DND-41 (cell line): ENCODE measurements at regions not wholly inside any gene's neighbourhood (a gene's known extent, or its start where the extent isn't known, plus 50 kb on each side); places are given as distances from the start of the nearest gene placed in this dataset.

Experiments used
- ATAC-seq: fragments of 200-7000 bp; cut with Tn5 transposase; 3 replicates; pipeline ENCODE4 v1.9.1; 2021; ENCODE audit warnings: low read depth; ENCODE audit not compliant: insufficient read depth
- DNase-seq: peaks from one replicate; pipeline ENCODE4 v3.0.0-alpha.2; 2020
- H2AFZ ChIP-seq: 2 replicates; pipeline ENCODE4 v1.6.0; 2012; ENCODE audit warnings: low read depth, low read length
- H3K27ac ChIP-seq: 2 replicates; pipeline ENCODE4 v1.5.1; 2012; ENCODE audit warnings: low read length, inconsistent platforms
- H3K27me3 ChIP-seq: fragments of 200-600 bp; sonication (generic); 2 replicates; pipeline ENCODE4 v1.6.0; 2012; ENCODE audit warnings: low read length, mild to moderate bottlenecking, inconsistent platforms; ENCODE audit not compliant: insufficient read depth, poor library complexity
- H3K36me3 ChIP-seq: 2 replicates; pipeline ENCODE4 v1.5.1; 2012; ENCODE audit warnings: low read length, inconsistent platforms; ENCODE audit not compliant: insufficient read depth
- H3K4me1 ChIP-seq: 2 replicates; pipeline ENCODE4 v1.5.1; 2012; ENCODE audit warnings: mild to moderate bottlenecking, low read length; ENCODE audit not compliant: insufficient read depth
- H3K4me2 ChIP-seq: 2 replicates; pipeline ENCODE4 v1.6.0; 2012; ENCODE audit warnings: mild to moderate bottlenecking, moderate library complexity, low read length, inconsistent platforms; ENCODE audit not compliant: insufficient read depth
- H3K4me3 ChIP-seq, 2 experiments: fragments of 200-600 bp in 1 of 2; shearing (Covaris generic) in 1 of 2; 2 replicates each; pipeline ENCODE4 v1.5.1; 2012 to 2016; ENCODE audit warnings: inconsistent platforms in 2 of 2, low read length in 2 of 2, mild to moderate bottlenecking in 2 of 2, low read depth in 1 of 2, moderate library complexity in 1 of 2
- H3K79me2 ChIP-seq: 2 replicates; pipeline ENCODE4 v1.6.0; 2012; ENCODE audit warnings: low read length, inconsistent platforms; ENCODE audit not compliant: insufficient read depth
- H3K9ac ChIP-seq: 2 replicates; pipeline ENCODE4 v1.6.0; 2012; ENCODE audit warnings: low read depth, mild to moderate bottlenecking, inconsistent platforms, low read length, moderate library complexity
- H3K9me3 ChIP-seq: 2 replicates; pipeline ENCODE4 v1.5.1; 2012; ENCODE audit warnings: low read length, moderate library complexity, mild to moderate bottlenecking, inconsistent platforms; ENCODE audit not compliant: insufficient read depth, severe bottlenecking
- H4K20me1 ChIP-seq: 2 replicates; pipeline ENCODE4 v1.6.0; 2012; ENCODE audit warnings: low read length; ENCODE audit not compliant: insufficient read depth
- EZH2 ChIP-seq: IDR thresholded peaks from 3 replicates; pipeline ENCODE4 v1.6.1; 2012; ENCODE audit warnings: borderline replicate concordance, low read depth, mild to moderate bottlenecking, moderate library complexity, low read length, inconsistent platforms; ENCODE audit not compliant: severe bottlenecking
- TF ChIP-seq, protein P1 (sequence below): IDR thresholded peaks from 2 replicates; pipeline ENCODE4 v1.5.1; 2012; ENCODE audit warnings: borderline replicate concordance, low read length, moderate library complexity, mild to moderate bottlenecking; ENCODE audit not compliant: poor library complexity, severe bottlenecking; ENCODE audit errors: extremely low read depth

GRCh38 chr3:110958313-110959147, 113.1 kb upstream of the NECTIN3 start:
- peaks cover 13% of the 10 kb centered on the region for H3K4me1 ChIP-seq
- H3K4me2 ChIP-seq, result no peak overlapping the region
- H3K9me3 ChIP-seq, result peaks cover 2% of the 10 kb centered on the region
- H3K36me3 ChIP-seq, result no peaks in the 10 kb centered on the region
- H3K9ac ChIP-seq, result no peak overlapping the region
- DNase-seq (no peak), ATAC-seq (no peak)
- no peaks in the 10 kb centered on the region for H4K20me1 ChIP-seq
- no peak for TF ChIP-seq EZH2
- TF ChIP-seq, protein P1, sequence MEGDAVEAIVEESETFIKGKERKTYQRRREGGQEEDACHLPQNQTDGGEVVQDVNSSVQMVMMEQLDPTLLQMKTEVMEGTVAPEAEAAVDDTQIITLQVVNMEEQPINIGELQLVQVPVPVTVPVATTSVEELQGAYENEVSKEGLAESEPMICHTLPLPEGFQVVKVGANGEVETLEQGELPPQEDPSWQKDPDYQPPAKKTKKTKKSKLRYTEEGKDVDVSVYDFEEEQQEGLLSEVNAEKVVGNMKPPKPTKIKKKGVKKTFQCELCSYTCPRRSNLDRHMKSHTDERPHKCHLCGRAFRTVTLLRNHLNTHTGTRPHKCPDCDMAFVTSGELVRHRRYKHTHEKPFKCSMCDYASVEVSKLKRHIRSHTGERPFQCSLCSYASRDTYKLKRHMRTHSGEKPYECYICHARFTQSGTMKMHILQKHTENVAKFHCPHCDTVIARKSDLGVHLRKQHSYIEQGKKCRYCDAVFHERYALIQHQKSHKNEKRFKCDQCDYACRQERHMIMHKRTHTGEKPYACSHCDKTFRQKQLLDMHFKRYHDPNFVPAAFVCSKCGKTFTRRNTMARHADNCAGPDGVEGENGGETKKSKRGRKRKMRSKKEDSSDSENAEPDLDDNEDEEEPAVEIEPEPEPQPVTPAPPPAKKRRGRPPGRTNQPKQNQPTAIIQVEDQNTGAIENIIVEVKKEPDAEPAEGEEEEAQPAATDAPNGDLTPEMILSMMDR, result no peak
- H3K79me2 ChIP-seq, result no peaks in the 10 kb centered on the region
- no peak overlapping the region for H3K27ac ChIP-seq
- H3K4me3 ChIP-seq, result no peak overlapping the region
- no peak overlapping the region for H2AFZ ChIP-seq
- no peaks in the 10 kb centered on the region for H3K27me3 ChIP-seq

- H3K9me3 ChIP-seq, result peaks cover 10% of the 10 kb centered on the region
- H3K27me3 ChIP-seq, result no peaks in the 10 kb centered on the region
- H3K9ac ChIP-seq, result no peak overlapping the region
- no peak overlapping the region for H3K4me3 ChIP-seq
- H3K27ac ChIP-seq, result no peak overlapping the region
- no peak overlapping the region for H2AFZ ChIP-seq
- H3K36me3 ChIP-seq, result no peaks in the 10 kb centered on the region
- DNase-seq, result no peak
- no peak for ATAC-seq
- no peaks in the 10 kb centered on the region for H3K79me2 ChIP-seq
- no peak for TF ChIP-seq EZH2
- TF ChIP-seq, protein P1, result no peak
- no peaks in the 10 kb centered on the region for H4K20me1 ChIP-seq
- no peak overlapping the region for H3K4me2 ChIP-seq
- H3K4me1 ChIP-seq, result peaks cover 6% of the 10 kb centered on the region
These were observed 105.6 kb upstream of the NECTIN3 start for GRCh38 chr3:110965976-110966375.

DNA sequence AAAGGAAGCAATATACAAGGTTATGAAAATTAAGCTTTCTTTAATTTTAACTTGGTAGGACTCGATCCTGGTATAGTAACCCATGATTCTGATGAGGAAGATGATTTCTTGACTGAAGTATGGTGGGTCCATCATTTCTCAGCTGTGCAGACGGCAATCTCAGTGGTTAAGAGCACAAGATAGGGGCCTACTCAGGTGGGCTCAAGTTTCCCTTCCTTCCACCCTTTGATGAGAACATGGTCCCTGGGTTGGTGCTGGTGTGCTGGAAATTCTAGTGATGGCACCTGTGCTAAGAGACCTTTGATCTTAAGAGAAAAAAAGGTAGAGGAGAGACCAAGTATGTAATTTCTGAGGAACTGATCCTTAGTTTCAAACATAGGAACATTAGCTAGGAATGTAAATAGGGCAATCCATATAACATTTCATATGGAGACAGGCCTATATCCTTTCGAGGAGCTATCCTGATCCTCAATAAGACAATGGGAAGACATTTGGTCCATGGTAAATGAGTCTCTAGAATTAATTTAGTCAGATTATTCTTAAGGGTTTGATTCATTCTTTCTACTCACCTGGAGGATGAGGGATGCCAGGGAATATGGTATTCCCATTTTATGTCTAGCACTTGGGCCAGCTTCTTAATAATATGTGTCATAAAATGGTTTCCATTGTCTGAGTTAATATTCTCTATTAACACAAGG, 104.5 kb upstream of the NECTIN3 start:
- ATAC-seq (no peak), DNase-seq (no peak)
- TF ChIP-seq, protein P1, result no peak
- TF ChIP-seq EZH2, result no peak
- no peaks in the 10 kb centered on the region for H3K27me3 ChIP-seq
- peaks cover 10% of the 10 kb centered on the region for H3K9me3 ChIP-seq
- H4K20me1 ChIP-seq, result no peaks in the 10 kb centered on the region
- H3K4me1 ChIP-seq, result no peaks in the 10 kb centered on the region
- H2AFZ ChIP-seq, result no peak overlapping the region
- H3K36me3 ChIP-seq, result no peaks in the 10 kb centered on the region
- no peak overlapping the region for H3K4me2 ChIP-seq
- H3K27ac ChIP-seq, result no peak overlapping the region
- H3K79me2 ChIP-seq, result no peaks in the 10 kb centered on the region
- no peak overlapping the region for H3K4me3 ChIP-seq
- H3K9ac ChIP-seq, result no peak overlapping the region
